ENCODE measurements at regions not wholly inside any gene's neighbourhood (a gene's known extent, or its start where the extent isn't known, plus 50 kb on each side); places are given as distances from the start of the nearest gene placed in this dataset.

- peak; percentile 54 for DNase-seq (ENCODE audit: low spot score)
Observed at GRCh38 chr9:89999534-90000370, 394.9 kb downstream of the GADD45G start.

GRCh38 chr9:90000925-90001324 is 396.1 kb downstream of the GADD45G start:
- DNase-seq (ENCODE audit: low spot score) = no peak

- no peak for DNase-seq (ENCODE audit: low spot score)
Observed at GRCh38 chr9:90001747-90002146, 396.9 kb downstream of the GADD45G start.

DNA sequence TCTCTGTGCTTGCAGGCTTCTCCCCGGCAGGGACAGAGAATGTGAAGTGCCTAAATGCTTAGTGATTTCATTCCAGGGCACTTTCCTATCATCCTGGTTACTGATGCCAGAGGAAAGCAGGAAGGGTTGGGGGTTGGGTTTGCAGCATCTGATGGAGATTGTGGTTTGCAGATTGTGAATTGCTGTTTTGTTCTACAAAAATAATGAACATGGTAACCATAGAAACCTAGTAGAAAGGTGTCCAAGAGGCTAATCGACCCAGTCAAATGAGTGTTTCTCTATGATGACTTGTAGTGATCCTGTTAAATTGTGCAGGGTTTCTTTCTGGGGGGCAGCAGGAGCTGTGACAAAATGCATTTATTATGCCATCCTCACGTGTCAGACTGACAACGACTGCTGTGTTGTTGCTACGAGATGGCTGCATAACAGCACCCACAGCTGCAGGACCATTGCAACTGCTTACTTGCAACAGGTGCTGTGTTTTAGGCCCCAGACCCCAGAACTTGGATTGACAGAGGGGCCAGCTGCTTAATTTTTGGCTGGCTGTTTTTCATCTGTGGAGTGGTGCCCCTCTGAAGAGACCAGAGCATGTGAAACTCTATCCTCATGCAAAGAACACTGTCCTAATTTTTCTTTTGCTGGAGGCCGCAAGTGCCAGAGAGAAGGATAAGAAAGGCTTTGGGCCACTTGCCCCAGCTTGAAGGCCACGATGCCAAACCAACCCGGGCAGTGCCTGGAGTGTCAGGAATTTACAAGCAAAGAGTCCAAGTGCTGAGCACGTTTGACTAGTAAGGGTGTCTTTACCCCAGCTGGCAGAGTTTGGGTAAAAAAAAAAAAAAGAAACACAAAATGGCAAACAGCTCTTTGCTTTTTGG is 397.8 kb downstream of the GADD45G start:
- DNase-seq (ENCODE audit: low spot score) = no peak

DNA sequence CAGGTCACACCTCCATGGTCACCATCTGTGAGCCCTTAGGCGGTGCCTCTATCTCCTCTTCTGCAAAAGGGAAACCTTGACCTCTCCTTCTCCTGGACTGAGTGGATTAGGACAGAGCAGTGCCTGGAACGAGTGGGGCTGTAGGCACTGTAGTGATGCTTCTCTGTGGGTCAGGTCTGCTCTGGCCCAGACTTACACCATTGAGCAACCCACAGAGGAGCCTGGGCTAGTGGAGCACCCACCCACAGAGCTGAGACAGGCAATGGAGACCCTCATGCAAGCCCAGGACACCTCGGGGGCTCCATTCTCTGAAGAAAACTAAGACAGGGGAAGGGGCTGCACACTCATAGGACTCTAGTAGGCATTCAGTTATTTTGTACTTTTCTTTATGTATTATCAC is 400.6 kb downstream of the GADD45G start:
- DNase-seq (ENCODE audit: low spot score) = no peak

- no peak for DNase-seq (ENCODE audit: low spot score)
Observed at GRCh38 chr9:90007516-90008440, 403.0 kb downstream of the GADD45G start.

GRCh38 chr9:90009447-90009846 is 404.6 kb downstream of the GADD45G start:
- DNase-seq (ENCODE audit: low spot score) = no peak

DNA sequence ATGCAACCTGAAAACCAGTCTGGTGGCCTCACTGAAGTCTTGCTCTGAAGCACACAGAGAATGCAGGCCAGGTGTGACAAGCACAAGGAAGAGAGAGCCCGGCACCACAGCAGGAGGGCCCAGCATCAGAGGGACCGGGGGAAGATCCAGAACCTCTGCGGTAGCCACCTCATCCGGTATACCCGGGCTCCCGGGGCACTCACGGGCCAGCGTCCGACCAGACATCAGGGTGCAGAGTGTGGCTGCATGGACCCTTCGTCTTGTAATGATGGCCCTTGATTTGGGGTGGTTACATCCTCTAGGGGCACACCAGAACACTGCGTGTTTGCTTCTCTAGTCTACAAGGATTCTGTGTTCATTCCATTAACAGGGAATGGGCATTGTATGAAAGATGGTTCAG is 406.0 kb downstream of the GADD45G start:
- DNase-seq (ENCODE audit: low spot score) = no peak

DNA sequence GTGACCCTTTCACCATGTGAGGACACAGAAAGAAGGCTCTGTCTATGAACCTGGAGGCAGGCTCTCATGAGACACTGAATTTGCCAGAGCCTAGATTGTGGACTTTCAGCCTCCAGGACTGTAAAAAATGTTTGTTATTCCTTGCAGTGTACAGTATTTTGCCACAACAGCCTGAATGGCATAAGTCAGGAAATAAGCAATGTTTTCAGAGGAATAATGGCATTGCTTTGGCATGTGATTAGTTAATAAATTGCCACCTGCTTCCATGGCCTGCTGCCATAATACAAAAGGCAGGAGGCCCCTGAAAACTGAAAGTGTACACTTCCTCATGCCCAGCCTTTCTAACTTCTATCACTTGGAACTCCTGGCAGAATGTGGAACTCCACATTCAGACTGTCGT is 408.1 kb downstream of the GADD45G start:
- no peak for DNase-seq (ENCODE audit: low spot score)

- no peak for DNase-seq (ENCODE audit: low spot score)
Observed at GRCh38 chr9:90013778-90014177, 409.0 kb downstream of the GADD45G start.

DNA sequence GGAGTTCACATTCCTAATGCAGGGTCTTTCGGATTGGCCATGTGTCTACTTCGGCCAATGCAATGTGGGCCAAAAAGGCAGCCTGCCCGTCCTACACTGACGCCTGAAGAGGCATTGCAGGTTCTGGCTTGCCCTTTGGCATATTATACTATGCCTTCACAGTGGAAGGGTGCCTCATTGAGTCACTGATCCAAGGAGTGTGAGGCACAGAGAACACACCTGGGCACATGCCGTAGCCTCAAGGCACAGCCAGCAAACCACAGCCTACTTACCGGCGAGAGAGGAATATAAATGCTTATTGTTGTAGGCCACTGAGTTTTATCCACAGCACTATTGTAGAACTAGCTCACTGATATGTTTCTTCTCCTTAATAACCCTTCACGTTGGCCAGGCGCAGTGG is 409.6 kb downstream of the GADD45G start:
- no peak for DNase-seq (ENCODE audit: low spot score)

GRCh38 chr9:90016272-90016671 is 411.5 kb downstream of the GADD45G start:
- no peak for DNase-seq (ENCODE audit: low spot score)

DNA sequence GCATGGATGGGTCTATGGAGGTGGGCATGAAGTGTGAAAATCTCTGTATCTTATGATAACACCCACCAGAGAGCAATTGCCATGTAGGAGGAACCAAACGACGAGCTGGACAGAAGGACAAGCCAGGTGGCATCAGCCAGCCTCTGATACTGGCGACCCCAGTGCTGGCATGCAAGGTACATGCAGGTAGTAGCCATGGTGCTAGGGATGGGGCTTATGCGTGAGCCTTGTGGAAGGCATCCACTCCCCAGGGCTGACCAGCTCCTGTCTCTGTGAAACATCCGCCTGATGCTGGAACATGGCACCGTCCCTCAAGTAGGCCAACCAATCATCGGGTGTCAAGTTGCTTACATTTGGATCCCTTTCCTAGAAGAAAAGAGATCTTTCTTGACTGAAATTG is 412.9 kb downstream of the GADD45G start:
- DNase-seq (ENCODE audit: low spot score) = no peak

DNA sequence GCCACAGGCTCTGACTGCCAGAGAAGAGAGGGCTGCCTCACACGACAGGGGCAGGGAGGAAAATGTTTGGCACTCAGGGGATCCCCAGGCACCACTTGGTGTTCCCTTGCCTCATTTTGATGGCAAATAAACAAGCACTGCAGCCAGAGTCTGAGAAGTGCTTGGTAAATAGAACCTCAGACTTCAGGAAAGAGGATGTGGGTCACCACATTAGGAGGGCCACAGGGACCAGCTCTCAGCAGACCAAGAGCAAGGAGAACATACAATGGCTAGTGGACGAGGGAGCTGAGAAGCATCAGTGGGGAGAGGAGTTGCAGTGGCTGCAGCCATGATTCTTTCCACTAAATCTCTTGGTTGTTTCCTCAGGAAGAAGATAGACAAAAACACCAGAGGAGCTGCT is 413.9 kb downstream of the GADD45G start:
- no peak for DNase-seq (ENCODE audit: low spot score)

GRCh38 chr9:90019626-90020025 is 414.8 kb downstream of the GADD45G start:
- DNase-seq (ENCODE audit: low spot score) = no peak

DNA sequence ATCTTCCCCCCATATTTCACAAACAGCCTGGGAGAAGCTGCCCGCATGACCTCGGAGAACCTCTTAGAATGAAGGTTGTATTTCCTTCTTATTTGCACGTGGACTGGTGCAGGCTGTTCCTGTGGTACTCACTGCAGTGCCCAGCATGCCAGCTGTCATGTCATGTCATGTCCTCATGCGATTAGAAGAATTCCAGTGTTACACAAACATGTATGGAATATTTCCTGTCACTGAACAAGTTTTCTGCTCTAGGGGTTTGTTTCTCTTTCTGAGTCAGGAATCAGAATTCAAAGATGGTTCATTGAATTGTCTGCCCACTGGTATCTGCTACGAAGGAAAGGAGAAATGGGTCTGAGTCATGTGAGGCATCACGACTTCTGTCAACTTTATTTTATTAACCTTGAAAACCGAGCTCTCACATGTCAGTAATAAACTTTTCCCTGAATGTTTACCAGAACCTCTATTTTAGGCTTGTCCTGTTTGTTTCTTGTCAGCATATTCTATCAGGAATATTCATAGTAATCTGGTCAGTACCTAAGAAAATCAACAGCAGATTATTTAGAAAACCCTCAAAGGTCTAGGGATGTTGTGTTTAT is 415.6 kb downstream of the GADD45G start:
- DNase-seq (ENCODE audit: low spot score) = no peak

DNA sequence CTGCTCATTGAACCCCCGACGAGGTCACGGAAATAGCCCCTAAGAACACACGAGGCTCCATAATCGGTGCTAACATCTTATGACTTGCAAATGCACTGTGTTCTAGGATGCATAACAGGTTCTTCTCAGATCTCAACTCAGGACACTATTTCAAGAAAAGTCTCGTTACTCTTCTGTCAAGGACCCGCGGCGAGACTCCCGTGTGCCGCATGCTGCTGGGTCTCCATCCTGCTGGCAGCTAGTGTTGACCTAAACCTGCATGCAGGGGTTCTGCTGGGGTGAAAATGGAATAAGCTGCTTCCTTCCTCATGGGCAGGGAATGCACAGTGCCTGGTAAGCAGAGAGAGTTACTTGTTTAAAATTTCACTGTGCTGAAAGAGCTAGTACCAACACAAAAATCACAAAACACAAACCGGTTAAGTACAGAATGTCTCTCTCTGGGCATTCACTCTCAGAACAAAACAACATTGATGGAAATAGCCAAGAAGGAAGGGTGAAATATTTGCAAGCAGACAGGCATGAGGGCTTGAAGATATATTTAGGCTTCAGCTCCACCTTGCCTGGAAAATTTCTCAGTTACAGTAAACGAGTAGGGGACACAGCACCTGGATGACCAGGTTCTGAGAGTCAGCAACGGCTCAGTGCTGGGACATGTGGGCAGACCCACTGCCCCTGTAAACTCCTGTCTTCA is 416.5 kb downstream of the GADD45G start:
- no peak for DNase-seq (ENCODE audit: low spot score)

- no peak for DNase-seq (ENCODE audit: low spot score)
Observed at GRCh38 chr9:90022474-90022873, 417.7 kb downstream of the GADD45G start.

DNA sequence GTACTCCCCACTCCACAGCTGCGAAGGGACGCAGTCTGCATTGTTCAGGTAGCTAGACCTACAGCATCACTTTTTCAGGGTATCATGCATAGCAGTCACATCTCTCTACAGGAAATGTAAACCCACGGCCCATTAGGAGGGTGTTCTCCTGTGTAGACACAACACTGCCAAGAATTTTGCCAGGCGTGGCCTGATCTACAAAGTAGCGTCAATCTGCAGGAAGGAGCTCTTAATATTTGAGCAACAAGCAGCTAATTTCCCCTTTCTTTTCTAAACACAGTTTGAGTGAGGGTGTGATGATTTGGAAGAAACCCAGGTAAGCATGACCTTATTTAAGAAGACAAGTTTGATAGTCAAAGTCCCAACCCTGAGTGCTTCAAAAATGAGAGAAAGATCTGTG is 419.0 kb downstream of the GADD45G start:
- no peak for DNase-seq (ENCODE audit: low spot score)

DNA sequence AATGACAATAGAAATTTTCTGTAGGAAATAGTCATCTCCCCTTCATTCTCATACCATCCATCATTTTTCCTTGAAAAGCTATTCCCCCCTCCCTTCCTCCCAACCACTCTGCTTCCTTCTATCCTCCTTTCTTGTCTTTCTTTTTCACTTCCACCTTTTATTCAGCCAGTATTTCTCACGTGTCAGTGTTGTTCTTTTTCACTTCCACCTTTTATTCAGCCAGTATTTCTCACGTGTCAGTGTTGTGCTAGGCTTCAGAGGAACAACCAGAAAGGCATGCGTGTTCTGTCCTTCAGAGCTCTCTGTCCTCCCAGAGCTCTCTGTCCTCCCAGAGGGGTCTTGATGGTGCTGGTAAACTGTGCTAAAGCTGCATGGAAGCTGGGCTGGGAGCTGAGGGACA is 419.6 kb downstream of the GADD45G start:
- no peak for DNase-seq (ENCODE audit: low spot score)

GRCh38 chr9:90024823-90025222 is 420.0 kb downstream of the GADD45G start:
- no peak for DNase-seq (ENCODE audit: low spot score)

All from D341Med (cell line).